ENCODE measurements at regions not wholly inside any gene's neighbourhood (a gene's known extent, or its start where the extent isn't known, plus 50 kb on each side); places are given as distances from the start of the nearest gene placed in this dataset.
A peak's percentile ranks its signal among the peaks of the same experiment; 100 is the strongest.

- no peak for DNase-seq (ENCODE audit: low read depth, low spot score)
- peak overlapping the region; percentile 42 for H3K27ac ChIP-seq
Measured at GRCh38 chr12:127257366-127257935, 1009.5 kb upstream of the TMEM132C start.

DNA sequence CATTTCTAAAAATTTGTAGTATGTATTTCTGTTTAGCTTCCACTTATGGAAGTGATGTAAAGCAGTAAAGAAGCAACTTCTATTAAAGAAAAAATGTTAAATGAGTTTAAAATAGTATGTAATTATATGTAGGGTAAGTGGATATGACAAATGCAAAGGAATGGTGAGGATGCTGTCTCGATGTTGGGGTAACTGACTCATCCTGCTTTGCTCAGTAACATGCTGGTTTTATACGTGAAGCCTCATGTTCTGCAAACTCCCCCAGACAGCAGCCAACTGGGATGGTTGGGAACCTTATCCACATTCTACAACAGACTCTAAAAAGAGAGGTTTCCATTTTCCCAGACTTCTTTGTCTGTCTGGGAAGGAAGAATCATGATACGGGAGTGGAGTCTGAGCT lies 1006.4 kb upstream of the TMEM132C start:
- no peak for DNase-seq (ENCODE audit: low read depth, low spot score)
- H3K27ac ChIP-seq, result no peak overlapping the region

- no peak for DNase-seq (ENCODE audit: low read depth, low spot score)
- no peak overlapping the region for H3K27ac ChIP-seq
Measured at GRCh38 chr12:127260999-127261398, 1006.0 kb upstream of the TMEM132C start.

GRCh38 chr12:127262615-127263014 lies 1004.4 kb upstream of the TMEM132C start:
- DNase-seq (ENCODE audit: low read depth, low spot score), result no peak
- H3K27ac ChIP-seq, result no peak overlapping the region

- no peak overlapping the region for H3K27ac ChIP-seq
- DNase-seq (ENCODE audit: low read depth, low spot score), result no peak
Measured at GRCh38 chr12:127263621-127264020, 1003.3 kb upstream of the TMEM132C start.

DNA sequence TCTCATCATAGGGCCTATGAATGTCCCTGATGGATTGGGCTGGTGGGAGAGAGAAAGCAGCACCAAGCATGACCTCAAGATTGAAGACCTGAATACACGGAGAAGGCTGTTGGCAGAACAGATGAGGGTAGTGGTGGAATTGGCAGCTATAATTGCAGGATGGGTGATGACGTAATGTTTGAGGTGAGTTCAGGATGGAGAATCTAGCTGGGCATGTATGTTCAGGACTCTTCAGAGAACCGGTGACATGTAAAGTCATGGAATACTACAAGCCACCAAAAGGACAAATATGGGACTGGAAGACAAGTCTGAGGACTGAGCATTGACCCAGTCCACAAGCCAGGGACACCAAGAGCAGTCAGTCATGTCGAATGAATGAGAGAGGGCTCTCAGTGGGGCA lies 999.8 kb upstream of the TMEM132C start:
- no peak overlapping the region for H3K27ac ChIP-seq
- no peak for DNase-seq (ENCODE audit: low read depth, low spot score)

DNA sequence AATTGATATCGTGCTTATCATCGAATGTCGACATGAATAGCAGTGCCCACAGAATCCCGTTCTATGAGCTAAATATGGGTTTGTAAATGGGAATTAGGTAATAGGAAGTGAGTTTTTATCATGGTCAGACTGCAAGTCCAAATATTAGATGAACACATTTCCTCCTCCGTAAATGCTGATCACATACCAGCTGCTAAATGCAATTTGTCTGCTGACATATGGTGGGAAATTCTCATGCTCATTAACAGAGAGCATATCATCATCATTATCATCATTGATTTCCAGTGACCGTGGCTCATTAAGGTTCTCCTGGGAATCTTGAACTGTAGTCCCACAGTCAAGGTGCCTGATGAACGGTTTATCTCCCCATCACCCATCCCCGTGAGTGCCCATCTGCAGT lies 998.8 kb upstream of the TMEM132C start:
- H3K27ac ChIP-seq, result no peak overlapping the region
- no peak for DNase-seq (ENCODE audit: low read depth, low spot score)

- peak overlapping the region; percentile 97 for H3K27ac ChIP-seq
- DNase-seq (ENCODE audit: low read depth, low spot score), result no peak
Measured at GRCh38 chr12:127268706-127269425, 998.1 kb upstream of the TMEM132C start.

- peak overlapping the region; percentile 97 for H3K27ac ChIP-seq
Measured at GRCh38 chr12:127270193-127270592, 996.8 kb upstream of the TMEM132C start.

DNA sequence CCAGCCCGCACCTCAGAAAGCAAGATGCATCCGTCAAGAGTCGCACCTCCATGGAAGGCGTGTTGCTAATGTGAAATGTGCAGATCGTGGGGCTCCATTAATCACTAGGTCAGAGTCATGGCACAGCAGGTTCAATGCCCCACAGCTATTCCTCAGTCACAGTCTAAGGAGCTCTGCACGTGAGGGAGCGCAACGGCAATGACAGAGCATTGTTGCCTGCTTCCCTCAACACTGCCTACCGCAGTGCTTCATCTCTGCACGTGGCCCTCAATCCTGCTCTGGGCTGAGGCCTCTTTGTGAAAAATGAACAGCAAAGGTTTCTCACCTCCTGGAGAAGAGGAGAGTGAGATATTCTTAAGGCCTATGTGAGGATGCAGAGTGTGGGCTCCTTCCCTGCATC lies 995.2 kb upstream of the TMEM132C start:
- DNase-seq (ENCODE audit: low read depth, low spot score), result no peak
- H3K27ac ChIP-seq, result peak overlapping the region; percentile 97

More at GRCh38 chr12:127270193-127270592, 996.8 kb upstream of the TMEM132C start:
- peak; percentile 56 for DNase-seq (ENCODE audit: low read depth, low spot score)

GRCh38 chr12:127272864-127273263 lies 994.1 kb upstream of the TMEM132C start:
- peak; percentile 89 for DNase-seq (ENCODE audit: low read depth, low spot score)
- H3K27ac ChIP-seq, result peak overlapping the region; percentile 97

GRCh38 chr12:127273626-127274025 lies 993.3 kb upstream of the TMEM132C start:
- H3K27ac ChIP-seq, result peak overlapping the region; percentile 97
- peak; percentile 83 for DNase-seq (ENCODE audit: low read depth, low spot score)

- H3K27ac ChIP-seq, result peak overlapping the region; percentile 97
- DNase-seq (ENCODE audit: low read depth, low spot score), result no peak
Measured at GRCh38 chr12:127275416-127275815, 991.6 kb upstream of the TMEM132C start.

- H3K27ac ChIP-seq, result no peak overlapping the region
- no peak for DNase-seq (ENCODE audit: low read depth, low spot score)
Measured at GRCh38 chr12:127277882-127278281, 989.1 kb upstream of the TMEM132C start.

DNA sequence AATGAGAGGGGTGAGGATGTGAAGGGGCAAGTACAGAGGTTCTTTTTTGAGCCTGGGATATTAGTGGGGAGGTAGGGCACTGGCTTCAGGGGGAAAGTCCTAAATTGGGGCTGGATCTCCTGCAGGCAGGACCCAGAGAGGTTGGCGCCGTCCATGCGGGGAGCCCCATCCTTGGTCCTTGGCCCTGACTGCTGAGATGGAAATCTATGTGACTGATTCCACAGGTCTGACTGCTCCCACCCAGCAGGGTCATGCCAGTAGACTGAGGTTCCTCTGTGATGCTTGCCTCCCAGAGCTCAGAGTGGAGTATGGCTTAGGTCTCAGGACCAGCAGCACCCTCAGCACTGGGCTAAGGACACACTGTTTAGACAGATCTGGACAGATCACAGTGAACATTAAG lies 988.6 kb upstream of the TMEM132C start:
- no peak overlapping the region for H3K27ac ChIP-seq
- DNase-seq (ENCODE audit: low read depth, low spot score), result no peak

GRCh38 chr12:127280393-127281275 lies 986.3 kb upstream of the TMEM132C start:
- DNase-seq (ENCODE audit: low read depth, low spot score), result no peak
- no peak overlapping the region for H3K27ac ChIP-seq

- H3K27ac ChIP-seq, result peak overlapping the region; percentile 100
- DNase-seq (ENCODE audit: low read depth, low spot score), result no peak
Measured at GRCh38 chr12:127282786-127283565, 984.0 kb upstream of the TMEM132C start.

- peak overlapping the region; percentile 100 for H3K27ac ChIP-seq
- no peak for DNase-seq (ENCODE audit: low read depth, low spot score)
Measured at GRCh38 chr12:127284021-127284420, 982.9 kb upstream of the TMEM132C start.

- peak; percentile 79 for DNase-seq (ENCODE audit: low read depth, low spot score)
- peak overlapping the region; percentile 100 for H3K27ac ChIP-seq
Measured at GRCh38 chr12:127284870-127285431, 982.0 kb upstream of the TMEM132C start.

- H3K27ac ChIP-seq, result peak overlapping the region; percentile 100
- DNase-seq (ENCODE audit: low read depth, low spot score), result no peak
Measured at GRCh38 chr12:127286281-127286680, 980.7 kb upstream of the TMEM132C start.
